Heart right ventricle (tissue), 16 donors: ENCODE measurements at regions not wholly inside any gene's neighbourhood (a gene's known extent, or its start where the extent isn't known, plus 50 kb on each side); places are given as distances from the start of the nearest gene placed in this dataset.
A peak's percentile ranks its signal among the peaks of the same experiment; 100 is the strongest.
"Not testable (repeated sequence)": the region's sequence is repeated elsewhere in the genome, so short reads cannot be mapped to it uniquely, and the experiment has no call there.

Source experiments
- ATAC-seq, 8 donors: fragments of 200-7000 bp; cut with Tn5 transposase; one replicate each; pipeline ENCODE4 v1.9.1; 2020; ENCODE audit warnings: mild to moderate bottlenecking in 8 of 8, moderate library complexity in 8 of 8, moderate number of reproducible peaks in 1 of 8
- DNase-seq, 2 donors: peaks; one replicate each; pipeline ENCODE4 v3.0.0-alpha.2; 2020
- H3K27ac ChIP-seq, 10 donors: fragments of 200-600 bp; sonication (generic) in 2 of 10; one replicate each; pipeline versions ENCODE4 v1.5.0 to v1.8.0; 2020 to 2022; ENCODE audit warnings: mild to moderate bottlenecking in 3 of 10
- H3K27me3 ChIP-seq, 7 donors: fragments of 200-600 bp; one replicate each; pipeline ENCODE4 v1.8.0; 2021 to 2022; ENCODE audit warnings: mild to moderate bottlenecking in 2 of 7
- H3K36me3 ChIP-seq, 9 donors: fragments of 200-600 bp; sonication (generic) in 1 of 9; one replicate each; pipeline versions ENCODE4 v1.5.0 to v1.8.0; 2020 to 2022; ENCODE audit warnings: mild to moderate bottlenecking in 2 of 9
- H3K4me1 ChIP-seq, 9 donors: fragments of 200-600 bp; sonication (generic) in 1 of 9; one replicate each; pipeline versions ENCODE4 v1.5.0 to v1.8.0; 2020 to 2022; ENCODE audit warnings: mild to moderate bottlenecking in 4 of 9
- H3K4me3 ChIP-seq, 10 donors: fragments of 200-600 bp; sonication (generic) in 2 of 10; one replicate each; pipeline versions ENCODE4 v1.5.0 to v1.8.0; 2020 to 2022; ENCODE audit warnings: mild to moderate bottlenecking in 7 of 10, moderate library complexity in 2 of 10
- H3K9me3 ChIP-seq, 11 donors: fragments of 200-600 bp in 10 of 11; sonication (generic) in 2 of 11; one replicate each; pipeline versions ENCODE4 v1.5.0 to v1.8.0; 2013 to 2022; ENCODE audit warnings: mild to moderate bottlenecking in 2 of 11, control low read depth in 1 of 11, moderate library complexity in 1 of 11
- WGBS, 2 donors: extraction: QIAGEN DNeasy Blood & Tissue Kit; methylation state at CpG; one replicate each; pipeline ENCODE4 v1.1.7; 2013; ENCODE audit warnings: inconsistent platforms in 1 of 2; 5-methylcytosine and 5-hydroxymethylcytosine counted together
- intact Hi-C, 10 donors: fragments of 100-400 bp; cut with DNase I; formaldehyde crosslinking; loops; one replicate each; pipeline versions ENCODE4 v1.11.1 to v1.14.2; 2022
- TF ChIP-seq, protein P1 (sequence below), 9 donors: fragments of 200-600 bp; sonication (generic) in 2 of 9; IDR thresholded peaks; one replicate each; pipeline versions ENCODE4 v1.5.0 to v1.8.0; 2021 to 2022; ENCODE audit warnings: antibody characterized with exemption in 9 of 9, mild to moderate bottlenecking in 5 of 9, moderate library complexity in 1 of 9
- donor health status: Arrhythmogenic right ventricular cardiomyopathy.
- donor health status: ischemic (EF 13 %, LVEDD 7.1; RV severe dilation, severe dysfunction).
- donor health status: healthy with polysubstance abuse.
- donor health status: DM: no; HTN: yes; CAD: no.
- donor health status: DM: no; HTN: no; CAD: no.
- donor health status: ischemic (EF 25% LVEDD 6.9; RV normal size, moderate dysfunction).
- donor health status: ischemic (EF 25% LVEDD 5.7; RV mildly dilated, moderate dysfunction).
- donor health status: healthy.
- donor health status: DM: yes; HTN: yes; CAD: no.
- donor health status: Ischemic cardiomyopathy.
- donor health status: ischemic (EF 35%, LVEDD 5.7; RV mildly dilated, moderate dysfunction).
- donor health status: nonischemic (EF 11% LVEDD 7.7; RV severe dilation, severe dysfunction).
- donor health status: DM: yes; HTN: yes; CAD: no.
- donor health status: PGD.
- donor health status: ischemic (EF 29% LVEDD 5.4; RV normal size, mild dysfunction).
- donor health status: nonischemic (EF 23%, LVEDD 6.1; RV moderate dilation, normal function).

- Histone ChIP-seq H3K36me3 (no peaks in the 10 kb centered on the region), H3K4me1 (peaks cover 0 to 35% (median 0%) of the 10 kb centered on the region in 9 donors), H3K9me3 (no peaks in the 10 kb centered on the region), H3K27me3 (no peaks in the 10 kb centered on the region), H3K27ac (no peak overlapping the region), H3K4me3 (no peak overlapping the region)
- DNase-seq (no peak), ATAC-seq (no peak)
- TF ChIP-seq, protein P1, sequence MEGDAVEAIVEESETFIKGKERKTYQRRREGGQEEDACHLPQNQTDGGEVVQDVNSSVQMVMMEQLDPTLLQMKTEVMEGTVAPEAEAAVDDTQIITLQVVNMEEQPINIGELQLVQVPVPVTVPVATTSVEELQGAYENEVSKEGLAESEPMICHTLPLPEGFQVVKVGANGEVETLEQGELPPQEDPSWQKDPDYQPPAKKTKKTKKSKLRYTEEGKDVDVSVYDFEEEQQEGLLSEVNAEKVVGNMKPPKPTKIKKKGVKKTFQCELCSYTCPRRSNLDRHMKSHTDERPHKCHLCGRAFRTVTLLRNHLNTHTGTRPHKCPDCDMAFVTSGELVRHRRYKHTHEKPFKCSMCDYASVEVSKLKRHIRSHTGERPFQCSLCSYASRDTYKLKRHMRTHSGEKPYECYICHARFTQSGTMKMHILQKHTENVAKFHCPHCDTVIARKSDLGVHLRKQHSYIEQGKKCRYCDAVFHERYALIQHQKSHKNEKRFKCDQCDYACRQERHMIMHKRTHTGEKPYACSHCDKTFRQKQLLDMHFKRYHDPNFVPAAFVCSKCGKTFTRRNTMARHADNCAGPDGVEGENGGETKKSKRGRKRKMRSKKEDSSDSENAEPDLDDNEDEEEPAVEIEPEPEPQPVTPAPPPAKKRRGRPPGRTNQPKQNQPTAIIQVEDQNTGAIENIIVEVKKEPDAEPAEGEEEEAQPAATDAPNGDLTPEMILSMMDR (IDR thresholded peaks at IDR 0.05) = no peak
- intact Hi-C loops = no loop called here
These were observed 490.1 kb downstream of the PCNX1 start for GRCh38 chr14:71397371-71397770.

- no peak overlapping the region for H3K4me3 ChIP-seq
- intact Hi-C loops = no loop called here
- H3K36me3 ChIP-seq = no peaks in the 10 kb centered on the region
- H3K27ac ChIP-seq = peak overlapping the region in 5 of 10 donors; percentile 11 to 90 (median 24)
- DNase-seq = no peak
- TF ChIP-seq, protein P1 (IDR thresholded peaks at IDR 0.05) = no peak
- no peaks in the 10 kb centered on the region for H3K9me3 ChIP-seq
- ATAC-seq = no peak
- 90 to 91% methylated on average over 3 of the region's 3 CpGs for WGBS, 2 donors
- peaks cover 0 to 35% (median 0%) of the 10 kb centered on the region in 9 donors for H3K4me1 ChIP-seq
- no peaks in the 10 kb centered on the region for H3K27me3 ChIP-seq
These were observed 491.2 kb downstream of the PCNX1 start for GRCh38 chr14:71398450-71398849.

DNA sequence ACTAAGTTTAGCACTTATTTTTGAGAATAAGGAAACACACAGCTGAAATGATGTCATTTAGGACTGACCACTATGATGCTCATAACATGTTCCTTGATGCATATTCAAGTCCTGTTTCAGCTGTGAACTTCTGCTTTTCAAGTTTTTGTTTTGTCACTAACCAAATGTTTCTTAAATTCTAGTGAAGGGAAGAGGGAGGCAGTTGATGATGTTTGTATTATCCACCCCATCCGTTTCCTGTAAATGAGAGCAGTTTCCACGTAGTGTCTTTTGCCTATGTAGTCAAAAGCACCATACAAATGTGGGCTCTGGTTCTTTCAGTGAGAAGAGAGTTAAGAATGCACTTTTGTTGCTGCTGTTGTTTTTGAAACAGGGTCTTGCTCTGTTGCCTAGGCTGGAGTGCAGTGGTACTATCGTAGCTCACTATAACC lies 491.8 kb downstream of the PCNX1 start:
- 62 to 66% methylated on average over 3 of the region's 3 CpGs for WGBS, 2 donors
- H3K27ac ChIP-seq = peak overlapping the region in 7 of 10 donors; percentile 11 to 94 (median 50)

GRCh38 chr14:71400871-71401321 lies 493.6 kb downstream of the PCNX1 start:
- no peak for ATAC-seq
- H3K4me3 ChIP-seq = no peak overlapping the region
- no peaks in the 10 kb centered on the region for H3K9me3 ChIP-seq
- 61 to 69% methylated on average over 3 of the region's 3 CpGs for WGBS, 2 donors
- intact Hi-C loops = no loop called here
- DNase-seq = no peak
- TF ChIP-seq, protein P1 (IDR thresholded peaks at IDR 0.05) = no peak
- no peaks in the 10 kb centered on the region for H3K27me3 ChIP-seq
- H3K4me1 ChIP-seq = peaks cover 0 to 35% (median 0%) of the 10 kb centered on the region in 9 donors
- no peaks in the 10 kb centered on the region for H3K36me3 ChIP-seq
- H3K27ac ChIP-seq = peak overlapping the region in 1 of 10 donors; percentile 94

More for the DNA sequence above, 491.8 kb downstream of the PCNX1 start:
- intact Hi-C loops = no loop called here
- no peaks in the 10 kb centered on the region for H3K9me3 ChIP-seq
- no peak for DNase-seq
- no peaks in the 10 kb centered on the region for H3K27me3 ChIP-seq
- no peaks in the 10 kb centered on the region for H3K36me3 ChIP-seq
- H3K4me1 ChIP-seq = peaks cover 0 to 35% (median 0%) of the 10 kb centered on the region in 9 donors
- peak in 7 of 8 donors; percentile 55 to 88 (median 68) for ATAC-seq
- H3K4me3 ChIP-seq = no peak overlapping the region
- TF ChIP-seq, protein P1 (IDR thresholded peaks at IDR 0.05) = no peak

DNA sequence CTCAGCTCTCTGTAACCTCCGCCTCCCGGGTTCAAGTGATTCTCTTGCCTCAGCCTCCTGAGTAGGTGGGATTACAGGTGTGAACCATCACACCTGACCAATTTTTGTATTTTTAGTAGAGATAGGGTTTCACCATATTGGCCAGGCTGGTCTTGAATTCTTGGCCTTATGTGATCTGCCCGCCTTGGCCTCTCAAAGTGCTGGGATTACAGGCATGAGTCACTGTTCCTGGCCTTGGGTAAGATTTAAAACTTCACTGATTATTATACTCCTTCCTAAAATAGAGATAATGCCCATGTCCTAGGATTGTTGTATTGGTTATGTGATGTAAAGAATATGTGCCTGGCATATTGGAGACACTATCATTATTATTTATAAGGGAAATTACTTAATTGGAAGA lies 495.2 kb downstream of the PCNX1 start:
- H3K27me3 ChIP-seq, intact Hi-C loops, ATAC-seq, H3K4me3 ChIP-seq, DNase-seq, H3K9me3 ChIP-seq, H3K36me3 ChIP-seq, H3K27ac ChIP-seq: not testable (repeated sequence)
- WGBS, 2 donors = 97 to 100% methylated on average over 3 of the region's 3 CpGs
- peaks cover 0 to 31% (median 0%) of the 10 kb centered on the region in 9 donors for H3K4me1 ChIP-seq
